ENCODE measurements at regions not wholly inside any gene's neighbourhood (a gene's known extent, or its start where the extent isn't known, plus 50 kb on each side); places are given as distances from the start of the nearest gene placed in this dataset.
A peak's percentile ranks its signal among the peaks of the same experiment; 100 is the strongest.
"Not testable (repeated sequence)": the region's sequence is repeated elsewhere in the genome, so short reads cannot be mapped to it uniquely, and the experiment has no call there.

DNA sequence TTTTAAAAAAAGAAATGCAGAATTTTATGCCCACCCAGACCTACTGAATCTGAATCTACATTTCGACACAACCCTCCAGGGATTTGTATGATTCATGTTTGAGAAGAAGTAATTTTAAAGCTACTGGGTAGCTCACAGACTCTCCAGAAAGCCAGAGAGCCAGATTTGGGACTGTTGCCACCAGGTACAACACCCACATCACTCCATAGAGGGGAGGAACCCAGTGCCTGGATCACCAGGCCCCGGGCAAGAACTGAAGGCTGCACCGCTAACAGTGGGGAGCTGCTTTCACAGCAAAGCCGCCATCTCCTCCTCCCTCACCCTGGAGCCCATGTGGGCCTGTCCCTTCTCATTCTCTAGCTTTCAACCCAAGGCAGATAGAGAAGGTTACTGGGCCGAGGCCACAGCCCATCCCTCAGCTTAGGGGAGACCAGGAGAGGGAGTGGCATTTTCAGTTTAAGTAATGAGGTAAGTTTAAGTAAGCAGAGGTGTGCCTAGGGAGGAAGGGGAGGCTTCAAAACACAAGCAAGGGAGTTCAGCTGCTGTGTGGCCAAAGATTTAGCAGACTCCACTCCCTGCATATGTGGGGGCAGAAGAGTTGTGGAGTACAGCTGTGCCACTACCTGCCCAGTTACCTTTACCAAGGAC lies 109.8 kb downstream of the IL12A start:
- no peak for DNase-seq

DNA sequence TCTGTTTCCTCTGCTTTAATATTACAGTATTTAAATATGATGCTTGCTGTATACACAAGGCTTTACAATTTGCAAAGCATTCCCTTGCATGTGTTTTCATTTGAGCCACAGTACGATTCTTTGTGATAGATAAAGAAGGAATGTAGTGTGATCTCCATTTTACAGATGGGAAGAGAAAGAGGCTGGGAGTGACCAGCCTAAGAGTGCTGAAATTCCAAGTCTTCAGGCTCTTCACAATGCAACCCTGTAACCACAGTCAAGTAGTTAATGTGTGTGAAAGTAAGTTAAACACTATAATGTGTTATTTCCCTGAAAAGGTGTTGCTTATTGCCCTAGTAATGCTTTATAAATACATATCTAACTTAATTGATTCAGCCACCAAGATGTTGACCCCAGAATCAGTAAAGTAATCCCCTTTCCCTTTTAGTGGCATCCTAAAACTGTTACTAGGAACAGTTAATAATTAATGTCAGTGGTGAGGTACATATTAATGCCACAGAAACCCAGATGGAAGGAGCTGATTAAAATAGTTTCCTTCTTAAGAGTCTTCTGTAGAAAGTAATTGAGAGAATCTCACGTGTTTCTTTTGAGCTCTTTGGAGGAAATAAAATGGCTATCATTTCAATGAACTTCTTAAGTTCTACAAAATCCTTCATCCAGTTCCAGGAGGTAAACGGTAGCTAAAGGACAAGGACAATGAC lies 110.4 kb downstream of the IL12A start:
- DNase-seq: no peak

DNA sequence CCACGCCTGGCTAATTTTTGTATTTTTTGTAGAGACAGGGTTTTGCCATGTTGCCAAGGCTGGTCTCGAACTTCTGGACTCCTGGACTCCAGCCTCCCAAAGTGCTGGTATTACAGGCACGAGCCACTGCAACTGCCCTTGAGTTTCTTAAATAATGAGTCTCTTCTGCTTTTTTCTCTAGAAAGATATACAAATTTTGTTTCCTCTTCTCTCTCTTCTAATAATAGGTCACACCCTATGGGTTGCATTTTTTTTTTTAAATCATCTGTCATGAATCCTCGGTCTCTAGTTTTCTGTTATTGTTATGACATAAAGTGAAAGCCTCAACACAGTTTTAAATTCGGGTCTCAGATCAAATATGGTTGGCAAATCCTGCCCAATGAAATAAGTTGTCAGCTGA lies 111.2 kb downstream of the IL12A start:
- peak; percentile 28 to 75 (median 56) for DNase-seq

DNA sequence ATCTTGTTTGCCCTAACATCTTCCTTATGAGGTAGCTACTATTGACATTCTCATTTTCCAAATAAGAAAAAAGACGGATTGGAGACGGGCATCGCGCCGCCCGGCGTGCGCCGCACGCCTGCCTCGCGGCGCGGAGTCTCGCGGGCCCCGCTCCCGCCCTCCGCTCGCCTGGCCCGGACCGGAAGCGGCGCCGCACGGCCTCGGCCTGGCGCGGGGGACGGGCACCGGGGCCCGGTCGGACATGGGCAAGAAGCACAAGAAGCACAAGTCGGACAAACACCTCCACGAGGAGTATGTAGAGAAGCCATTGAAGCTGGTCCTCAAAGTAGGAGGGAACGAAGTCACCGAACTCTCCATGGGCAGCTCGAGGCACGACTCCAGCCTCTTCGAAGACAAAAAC lies 112.0 kb downstream of the IL12A start:
- DNase-seq: no peak

DNA sequence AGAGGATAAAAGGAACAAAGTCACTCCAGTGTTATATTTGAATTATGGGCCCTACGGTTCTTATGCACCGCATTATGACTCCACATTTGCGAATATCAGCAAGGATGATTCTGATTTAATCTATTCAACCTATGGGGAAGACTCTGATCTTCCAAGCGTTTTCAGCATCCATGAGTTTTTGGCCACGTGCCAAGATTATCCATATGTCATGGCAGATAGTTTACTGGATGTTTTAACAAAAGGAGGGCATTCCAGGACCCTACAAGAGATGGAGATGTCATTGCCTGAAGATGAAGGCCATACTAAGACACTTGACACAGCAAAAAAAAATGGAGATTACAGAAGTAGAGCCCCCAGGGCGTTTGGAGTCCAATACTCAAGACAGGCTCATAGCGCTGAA lies 113.4 kb downstream of the IL12A start:
- DNase-seq: not testable (repeated sequence)

DNA sequence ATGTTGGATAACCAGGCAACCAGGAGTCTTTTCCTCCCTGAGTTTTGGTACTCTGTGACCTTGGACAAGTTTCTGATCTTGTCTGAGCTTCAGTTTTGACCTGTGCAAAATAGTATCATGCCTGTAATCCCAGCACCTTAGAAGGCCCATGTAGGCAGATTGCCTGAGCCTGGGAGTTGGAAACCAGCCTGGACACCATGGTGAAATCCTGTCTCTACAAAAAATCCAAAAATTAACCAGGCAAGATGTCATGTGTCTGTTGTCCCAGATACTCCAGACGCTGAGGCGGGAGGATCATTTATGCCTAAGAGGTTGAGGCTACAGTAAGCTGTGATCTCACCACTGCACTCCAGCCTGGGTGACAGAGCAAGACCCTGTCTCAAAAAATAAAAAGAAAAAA lies 114.8 kb downstream of the IL12A start:
- DNase-seq: no peak

DNA sequence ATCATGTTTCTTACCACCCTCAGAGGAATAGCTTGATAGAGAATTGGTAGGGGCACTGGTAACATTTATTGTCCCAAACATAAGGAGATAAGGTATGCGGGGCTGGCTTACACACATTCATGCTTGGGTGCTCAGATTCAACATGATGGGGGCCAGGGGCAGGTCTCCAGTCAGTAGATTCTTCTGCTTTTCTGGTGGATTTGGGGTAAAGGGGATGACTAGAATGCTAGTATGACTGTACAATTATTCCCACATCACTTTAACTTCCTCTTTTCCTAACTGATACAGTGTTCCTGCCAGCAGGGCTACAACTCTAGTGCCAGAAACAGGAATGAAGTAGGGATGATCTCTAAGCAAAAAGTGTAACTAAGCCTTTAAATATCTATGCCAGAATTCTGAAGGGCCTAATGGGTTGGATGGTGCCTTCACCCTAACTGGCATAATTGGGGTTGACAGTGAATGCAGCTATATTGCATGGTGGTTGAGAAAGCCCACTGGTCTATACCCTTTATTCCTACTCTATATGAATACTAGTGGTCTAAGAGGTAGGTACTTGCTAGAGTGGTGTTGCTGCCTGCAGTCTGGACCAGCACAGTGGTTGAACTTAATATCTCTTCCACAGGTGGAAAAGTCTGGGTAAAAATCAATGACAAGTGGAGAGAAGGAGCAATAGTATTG lies 117.4 kb downstream of the IL12A start:
- DNase-seq: peak; percentile 52 to 85 (median 68)

DNA sequence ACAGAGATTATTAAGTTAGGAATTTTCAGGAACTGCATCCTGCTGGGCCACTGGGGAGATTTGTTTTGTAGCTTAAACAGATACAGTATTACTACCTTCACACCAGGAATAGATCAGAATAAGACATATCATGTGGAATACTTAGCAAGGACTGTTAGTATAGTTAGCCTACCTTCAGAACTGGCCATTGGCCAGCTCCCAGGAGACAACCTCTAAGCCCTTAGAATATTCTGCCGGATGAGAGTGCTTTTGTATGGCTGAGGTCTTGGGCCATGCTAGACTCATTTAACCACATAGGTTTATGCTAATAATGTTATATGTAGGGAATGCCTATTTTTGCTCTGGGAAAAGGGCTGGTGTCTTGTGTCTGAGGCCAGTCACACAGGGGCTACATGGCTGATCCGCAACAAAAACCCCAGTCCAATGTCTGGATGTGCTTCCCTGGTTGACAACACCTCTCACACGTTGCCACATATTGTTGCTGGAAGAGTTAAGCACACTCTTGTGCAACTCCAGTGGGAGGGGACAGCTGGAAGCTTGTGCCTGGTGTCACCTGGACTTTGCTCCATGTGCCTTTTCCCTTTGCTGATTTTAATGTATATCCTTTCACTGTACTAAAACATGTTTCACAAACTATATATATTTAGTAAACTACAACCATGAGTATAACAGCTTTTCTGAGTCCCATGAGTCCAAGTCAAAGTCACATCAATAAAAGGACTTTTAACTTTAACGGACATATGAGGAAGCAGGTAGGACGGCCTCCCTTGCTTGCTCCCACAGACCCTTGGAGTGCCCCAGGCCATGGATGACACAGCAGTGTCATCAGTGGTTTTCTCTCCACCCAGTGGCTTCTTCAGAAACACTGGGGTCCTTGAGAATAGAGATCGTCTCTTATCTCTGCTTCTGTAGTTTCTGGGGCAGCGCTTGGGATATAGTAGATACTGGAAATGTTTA lies 118.0 kb upstream of the C3orf80 start:
- DNase-seq: peak in 2 of 4 experiments; percentile 21 to 24

DNA sequence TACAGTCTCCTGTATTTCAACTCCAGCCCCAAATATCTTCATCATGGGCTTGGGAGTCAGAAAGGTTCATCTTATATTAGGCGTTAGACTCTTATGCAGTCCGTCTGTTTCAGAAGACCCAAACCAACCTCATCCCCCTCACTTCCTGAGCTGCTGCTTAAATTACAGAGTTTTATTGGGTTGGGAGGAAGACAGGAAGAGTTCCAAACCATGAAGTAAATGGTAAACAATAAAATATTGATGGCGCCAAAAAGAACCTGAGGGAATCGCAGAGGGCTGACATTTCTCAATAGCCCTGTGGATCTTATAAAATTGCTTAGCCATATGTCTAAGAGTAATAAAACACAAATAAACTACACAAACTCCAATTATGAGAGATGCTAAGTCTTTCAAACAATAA lies 116.9 kb upstream of the C3orf80 start:
- no peak for DNase-seq

DNA sequence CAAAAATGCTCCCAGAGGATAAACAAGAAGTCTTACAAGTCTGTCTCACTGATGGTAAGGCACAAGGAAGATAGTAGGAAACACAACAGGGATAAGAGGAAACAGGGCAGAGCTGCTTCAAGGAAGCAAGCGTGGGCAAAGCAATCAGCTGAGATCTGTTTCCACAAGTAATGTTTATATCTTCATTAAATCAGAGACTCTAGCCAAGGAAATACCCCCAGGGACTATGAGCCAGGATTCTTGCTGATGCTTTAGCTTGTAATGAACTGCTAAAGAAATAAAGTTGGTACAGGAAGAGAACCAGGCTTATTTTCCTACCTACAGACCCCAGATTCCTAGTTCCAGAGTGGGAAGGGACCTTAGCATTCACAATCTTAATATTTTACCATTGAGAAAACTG lies 112.7 kb upstream of the C3orf80 start:
- no peak for DNase-seq

DNA sequence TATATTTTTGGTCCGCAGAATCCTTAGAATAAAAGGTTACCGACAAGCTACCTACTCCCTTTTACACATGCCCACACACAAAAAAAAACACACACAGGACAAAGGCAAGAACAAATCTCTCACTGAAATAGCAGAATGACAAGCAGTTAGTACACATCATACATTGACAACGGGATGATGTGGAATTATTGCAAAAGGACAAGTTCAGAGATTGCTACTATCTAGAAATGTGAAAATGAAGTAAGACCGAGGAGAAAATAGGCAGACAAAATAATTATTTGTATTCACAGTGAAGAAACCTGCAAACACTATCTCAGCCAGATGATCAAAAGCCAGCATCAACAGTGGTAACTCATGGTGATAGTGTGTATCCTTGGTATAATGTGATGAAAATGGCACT lies 112.2 kb upstream of the C3orf80 start:
- DNase-seq: no peak

DNA sequence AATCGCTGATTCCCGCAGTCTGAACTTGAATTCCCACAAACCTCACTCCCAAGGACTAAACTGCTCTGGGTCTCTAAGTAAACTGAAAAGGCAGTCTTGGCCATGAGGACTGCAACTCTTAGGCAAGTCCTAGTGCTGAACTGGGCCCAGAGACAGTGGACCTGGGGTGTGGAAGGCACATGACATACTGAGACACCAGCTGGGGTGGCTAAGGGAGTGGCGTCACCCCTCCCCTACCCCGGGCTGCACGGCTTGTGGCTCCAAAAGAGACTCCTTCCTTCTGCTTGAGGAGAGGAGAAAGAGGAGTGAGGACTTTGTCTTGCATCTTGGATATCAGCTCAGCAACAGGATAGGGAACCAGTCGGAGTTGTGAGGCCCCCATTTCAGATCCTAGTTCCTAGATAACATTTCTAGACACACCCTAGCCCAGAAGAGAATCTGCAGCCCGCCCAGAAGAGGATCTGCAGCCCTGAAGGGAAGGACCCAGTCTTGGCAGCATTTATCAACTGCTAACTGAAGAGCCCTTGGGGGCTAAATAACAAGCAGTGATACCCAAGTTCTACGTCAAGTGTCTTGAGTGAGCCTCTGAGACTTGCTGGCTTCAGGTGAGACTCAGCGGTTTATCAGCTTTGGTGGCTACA lies 110.7 kb upstream of the C3orf80 start:
- peak in 3 of 4 experiments; percentile 27 to 55 (median 36) for DNase-seq

DNA sequence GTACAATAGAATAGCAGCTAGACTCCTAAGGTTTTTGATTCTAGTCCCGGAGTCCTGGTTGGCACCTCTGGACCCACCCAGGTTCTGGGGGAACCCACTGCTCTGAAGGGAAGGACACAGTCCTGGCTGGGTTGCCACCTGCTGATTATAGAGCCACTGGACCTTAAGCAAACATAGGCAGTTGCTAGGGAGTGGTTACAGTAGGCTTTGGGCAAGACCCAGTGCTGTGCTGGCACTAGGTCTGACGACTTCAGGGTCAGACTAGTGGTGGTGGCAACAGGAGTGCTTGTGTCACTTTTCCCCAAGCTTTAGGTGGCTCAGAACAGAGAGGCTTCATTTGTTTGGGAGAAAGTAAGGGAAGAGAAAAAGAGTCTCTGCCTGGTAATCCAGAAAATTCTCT lies 109.8 kb upstream of the C3orf80 start:
- no peak for DNase-seq

DNA sequence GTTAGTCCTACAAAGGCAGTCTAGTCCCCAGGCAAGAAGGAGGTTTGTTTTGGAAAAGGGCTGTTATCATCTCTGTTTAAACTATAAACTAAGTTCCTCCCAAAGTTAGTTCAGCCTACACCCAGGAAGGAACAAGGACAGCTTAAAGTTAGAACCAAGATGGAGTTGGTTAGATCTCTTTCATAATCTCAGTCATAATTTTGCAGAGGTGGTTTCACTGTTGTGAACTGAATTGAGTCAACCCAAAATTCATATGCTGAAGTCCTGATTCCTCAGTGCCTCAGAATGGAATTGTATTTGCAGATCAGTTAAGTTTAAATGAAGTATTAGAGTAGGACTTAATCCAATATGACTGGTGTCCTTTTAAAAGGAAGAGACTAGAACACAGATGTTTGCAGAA lies 101.0 kb upstream of the C3orf80 start:
- peak in 1 of 4 experiments; percentile 29 for DNase-seq

DNA sequence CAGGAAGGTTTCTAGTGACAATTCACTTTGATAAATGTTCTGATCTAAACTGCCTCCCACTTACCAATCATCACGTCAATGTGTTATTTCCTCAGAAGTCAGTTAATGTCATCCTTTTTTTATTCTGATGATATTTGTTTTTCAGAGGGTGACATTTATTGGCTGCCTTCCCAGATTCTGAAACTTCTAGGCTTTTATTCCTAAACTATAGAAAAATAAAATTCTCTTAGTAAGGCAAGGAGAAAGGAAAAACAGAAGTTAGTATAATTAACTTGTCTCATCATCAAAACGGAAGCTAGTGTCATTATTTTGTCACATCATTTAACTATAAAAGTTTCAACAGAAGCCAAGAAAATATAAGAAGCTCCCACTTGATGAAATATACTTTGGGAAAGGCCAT lies 100.0 kb upstream of the C3orf80 start:
- peak in 3 of 4 experiments; percentile 58 to 77 (median 66) for DNase-seq

DNA sequence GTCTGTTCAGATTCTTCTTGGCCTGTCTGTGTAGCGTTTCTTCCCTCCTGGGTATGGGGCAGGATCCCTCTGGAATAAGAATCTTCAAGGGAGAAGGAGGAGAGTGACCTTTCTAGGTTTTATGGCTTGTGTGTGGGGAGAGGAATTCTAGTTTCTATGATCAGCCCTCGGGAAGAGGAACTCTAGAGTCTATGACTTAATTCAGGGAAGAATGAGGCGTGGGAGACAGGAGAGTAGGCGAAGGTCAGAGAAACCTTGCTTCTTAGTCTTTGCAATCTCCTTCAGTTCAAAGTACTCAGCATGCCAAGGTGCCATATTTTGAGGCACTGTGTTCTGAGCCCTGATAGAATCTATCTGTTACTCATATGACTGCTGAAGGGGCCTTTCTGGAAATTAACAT lies 99.2 kb upstream of the C3orf80 start:
- peak; percentile 68 to 87 (median 83) for DNase-seq

DNA sequence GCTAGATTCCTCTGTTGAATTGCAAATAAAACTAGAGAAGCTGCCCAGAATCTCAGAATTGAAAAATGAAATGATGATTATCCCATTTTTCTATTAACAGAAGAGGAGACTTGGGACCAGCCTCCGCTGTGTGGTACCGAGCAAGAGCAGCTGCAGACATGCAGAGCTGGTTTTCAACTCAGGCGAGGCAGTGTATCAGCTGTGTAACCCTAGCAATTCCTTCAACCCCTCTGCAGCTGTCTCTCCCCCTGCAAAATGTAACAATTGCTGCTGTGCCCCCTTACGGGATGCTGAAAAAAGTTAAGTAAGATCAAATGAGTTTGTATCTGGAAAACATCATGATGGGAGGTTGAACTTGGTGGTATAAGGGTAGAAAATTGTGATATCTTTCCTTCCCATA lies 98.5 kb upstream of the C3orf80 start:
- no peak for DNase-seq

DNA sequence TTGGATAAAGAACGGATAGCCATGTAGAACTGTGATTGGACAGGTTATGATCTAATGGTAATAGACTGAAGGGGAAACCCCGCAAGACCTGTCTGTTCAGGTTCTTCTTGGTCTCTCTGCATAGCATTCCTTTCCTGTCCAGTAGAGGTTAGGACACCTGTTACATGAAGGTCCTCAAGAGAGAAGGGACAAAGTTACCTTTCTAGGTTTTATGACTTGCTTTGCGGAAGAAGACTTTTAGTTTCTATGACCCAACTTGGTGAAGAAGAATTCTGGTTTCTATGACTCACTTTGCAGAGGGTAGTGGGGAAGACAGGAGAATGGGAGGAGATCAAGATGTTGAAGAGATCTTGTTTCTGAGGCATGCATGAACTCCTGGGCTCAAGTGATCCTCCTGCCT lies 97.9 kb upstream of the C3orf80 start:
- peak in 2 of 4 experiments; percentile 41 to 43 for DNase-seq

DNA sequence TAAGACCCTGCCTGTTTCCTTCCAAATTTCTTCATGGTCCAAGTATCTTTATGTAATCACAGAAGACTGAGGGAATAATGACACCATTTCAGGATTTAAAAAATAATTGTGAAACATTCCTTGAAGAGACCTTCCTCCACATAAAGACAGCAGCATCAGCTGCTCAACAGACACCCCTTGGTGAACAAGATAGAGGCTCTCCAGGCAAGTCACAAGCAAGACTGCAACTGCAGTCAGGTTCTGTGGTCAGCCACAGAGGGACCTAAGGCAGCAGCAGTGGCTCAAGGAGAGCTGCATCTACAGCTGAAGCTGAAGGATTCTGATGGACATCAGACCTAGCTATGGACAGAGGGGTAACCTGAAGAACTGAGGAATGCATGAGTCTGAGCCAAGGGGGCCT lies 97.2 kb upstream of the C3orf80 start:
- peak; percentile 21 to 60 (median 52) for DNase-seq

DNA sequence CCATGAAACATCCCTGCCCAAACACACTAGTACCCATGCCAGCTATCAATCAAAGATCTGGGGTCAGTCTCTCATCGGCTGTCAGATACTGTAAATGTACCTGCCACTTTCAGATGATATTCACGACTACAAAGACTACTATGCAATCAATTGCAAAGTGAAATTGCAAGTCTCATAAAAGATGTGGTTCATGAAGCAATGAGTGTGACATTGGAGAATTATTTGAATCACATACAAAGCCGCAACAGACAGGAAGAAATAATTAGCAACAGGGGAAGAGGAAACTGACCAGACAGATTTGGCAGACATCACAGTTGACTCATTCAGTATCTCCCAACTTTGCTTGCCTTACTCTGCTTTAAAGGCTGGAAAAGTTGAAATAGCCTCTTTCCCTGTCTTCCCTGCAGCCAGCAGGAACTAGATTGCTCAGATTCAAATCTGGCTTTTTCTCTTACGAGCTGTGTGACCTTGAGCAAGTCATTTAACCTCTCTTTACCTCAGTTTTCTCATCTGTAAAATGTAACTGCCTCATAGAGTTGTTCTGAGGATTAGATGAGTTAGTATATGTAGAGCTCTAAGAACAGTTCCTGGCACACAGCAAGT lies 95.7 kb upstream of the C3orf80 start:
- DNase-seq: peak; percentile 59 to 89 (median 77)

DNA sequence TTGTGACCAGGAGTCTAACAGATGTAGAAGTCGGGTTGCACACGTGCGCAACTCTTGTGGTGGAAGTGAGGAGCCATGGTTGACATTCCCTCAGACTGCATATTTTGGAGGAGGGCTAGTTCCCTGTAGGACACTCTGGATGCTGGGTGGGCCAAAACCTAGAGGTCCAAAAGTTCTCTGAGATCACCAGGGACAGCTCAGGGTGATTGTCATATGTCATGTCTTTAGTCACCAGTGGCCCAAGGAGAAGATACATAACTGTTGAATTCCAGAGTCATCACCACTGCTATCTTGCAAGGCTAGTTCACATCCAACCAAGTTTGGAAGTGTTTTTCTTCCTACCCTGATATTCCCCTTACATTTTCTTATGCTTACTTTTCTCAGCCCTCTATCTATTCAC lies 95.2 kb upstream of the C3orf80 start:
- peak in 3 of 4 experiments; percentile 29 to 55 (median 45) for DNase-seq

DNA sequence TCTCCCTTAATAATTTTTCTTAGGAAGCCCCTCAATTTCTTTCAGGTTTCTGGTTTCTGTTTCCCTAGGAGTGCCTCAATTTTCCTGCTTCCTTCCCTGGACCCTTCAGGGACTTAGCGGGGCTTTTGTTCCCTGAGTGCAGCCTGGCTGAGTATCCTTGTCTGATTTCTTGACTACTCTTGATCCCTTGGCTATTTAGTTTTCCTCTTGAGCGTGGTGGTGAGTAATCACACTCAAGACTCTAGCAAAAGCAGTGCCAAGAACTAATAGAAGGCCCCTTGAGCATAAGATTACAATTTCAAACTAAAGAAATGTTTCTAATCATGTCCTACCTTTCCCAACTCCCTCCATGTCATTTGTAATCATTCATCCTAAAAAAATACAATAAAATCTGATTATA lies 94.3 kb upstream of the C3orf80 start:
- DNase-seq: no peak

Measured in suppressor macrophage (primary cell).